Stimulated activated CD8-positive, alpha-beta memory T cell treated with anti-CD3 and anti-CD28 coated beads, Interleukin-7, amount 100 ng/mL, for 1 hour (primary cell): ENCODE measurements at regions not wholly inside any gene's neighbourhood (a gene's known extent, or its start where the extent isn't known, plus 50 kb on each side); places are given as distances from the start of the nearest gene placed in this dataset.

ENCODE experiments used
- DNase-seq, 2 donors: peaks; one replicate each; pipeline ENCODE4 v3.0.0-alpha.2; 2020; ENCODE audit warnings: low read depth in 2 of 2

GRCh38 chr2:41878716-41879234 lies 169.0 kb upstream of the PKDCC start:
- no peak for DNase-seq

DNA sequence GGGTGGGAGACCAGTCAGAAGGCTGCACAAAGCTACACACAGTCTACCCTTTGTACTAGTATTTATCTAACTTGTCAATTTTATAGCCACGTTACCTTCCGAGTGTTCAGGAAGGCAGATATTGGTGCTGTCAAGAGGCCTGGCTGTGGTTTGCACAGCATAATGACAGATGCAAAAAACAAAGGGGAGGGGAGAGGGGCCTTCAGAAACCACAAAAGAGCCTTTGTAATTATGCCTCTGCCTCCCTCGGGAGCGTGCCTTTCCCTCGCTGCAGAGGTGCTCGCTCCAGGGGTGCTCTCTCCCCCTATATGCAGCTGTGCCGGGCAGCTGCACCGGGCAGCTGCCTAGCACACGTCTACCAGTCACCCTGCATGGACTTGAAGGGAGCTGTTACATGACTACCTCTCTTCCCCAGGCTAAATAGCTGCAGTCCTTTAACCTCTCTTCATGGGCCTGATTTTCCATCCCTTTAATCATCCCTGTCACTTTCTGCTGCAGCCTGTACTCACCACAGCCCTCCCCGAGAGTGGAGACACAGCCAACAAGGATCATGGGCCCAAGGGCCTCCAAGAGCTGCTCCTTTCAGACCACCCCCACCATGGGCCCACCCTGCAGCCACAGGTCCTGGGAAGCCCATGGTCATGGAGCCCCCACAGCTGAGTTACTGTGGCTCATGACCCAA lies 168.4 kb upstream of the PKDCC start:
- no peak for DNase-seq

DNA sequence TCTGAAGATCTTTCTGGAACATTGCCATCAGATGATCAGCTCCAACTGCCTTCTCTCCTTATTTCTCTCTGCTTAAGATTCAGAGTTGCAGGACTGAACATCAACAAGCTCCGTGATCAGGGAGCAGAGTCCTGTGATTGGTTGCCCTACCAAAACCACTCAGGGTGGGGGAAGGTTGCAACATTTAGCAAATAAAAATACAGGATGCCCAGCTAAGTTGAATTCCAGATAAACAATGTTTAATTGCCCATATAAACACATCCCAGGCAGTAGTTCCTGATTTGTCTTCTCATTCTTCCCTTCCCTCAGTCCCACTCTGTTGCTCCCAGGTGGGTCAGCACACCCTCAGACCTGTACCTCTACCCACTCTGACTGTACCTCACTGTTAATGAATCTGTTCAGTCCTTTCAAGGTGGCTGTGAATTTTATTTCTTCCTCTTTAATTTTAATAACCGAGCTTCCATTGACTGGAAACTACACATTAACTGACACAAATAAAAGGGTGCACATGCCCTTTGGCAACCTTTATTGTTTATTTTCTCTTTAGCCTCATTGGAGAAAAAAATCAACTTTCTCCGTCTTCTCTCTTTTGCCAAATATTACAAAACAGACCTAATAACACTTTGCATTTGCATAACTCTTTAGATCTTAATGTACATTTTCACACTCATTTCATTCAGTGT lies 167.1 kb upstream of the PKDCC start:
- DNase-seq, result no peak

- no peak for DNase-seq
These were observed 166.6 kb upstream of the PKDCC start for GRCh38 chr2:41881249-41881648.

DNA sequence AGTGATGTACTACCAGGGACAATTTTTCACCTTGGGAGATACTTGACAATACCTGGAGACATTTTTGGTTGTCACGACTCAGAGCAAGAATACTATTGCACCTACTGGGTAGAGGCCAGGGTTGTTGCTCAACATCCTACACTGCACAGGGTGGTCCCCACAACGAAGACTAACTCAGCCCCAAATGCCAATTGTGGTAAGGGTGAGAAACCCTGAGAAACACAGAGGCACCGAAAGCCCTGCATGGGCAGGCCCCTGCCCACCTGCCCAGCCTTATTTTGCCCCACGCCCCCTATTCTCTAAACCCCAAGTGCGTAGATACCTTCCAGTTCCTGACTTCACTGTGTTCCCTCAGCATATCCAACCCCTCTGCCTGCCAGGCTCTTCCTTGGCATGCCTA lies 163.1 kb upstream of the PKDCC start:
- no peak for DNase-seq

GRCh38 chr2:41886145-41886664 lies 161.6 kb upstream of the PKDCC start:
- no peak for DNase-seq

DNA sequence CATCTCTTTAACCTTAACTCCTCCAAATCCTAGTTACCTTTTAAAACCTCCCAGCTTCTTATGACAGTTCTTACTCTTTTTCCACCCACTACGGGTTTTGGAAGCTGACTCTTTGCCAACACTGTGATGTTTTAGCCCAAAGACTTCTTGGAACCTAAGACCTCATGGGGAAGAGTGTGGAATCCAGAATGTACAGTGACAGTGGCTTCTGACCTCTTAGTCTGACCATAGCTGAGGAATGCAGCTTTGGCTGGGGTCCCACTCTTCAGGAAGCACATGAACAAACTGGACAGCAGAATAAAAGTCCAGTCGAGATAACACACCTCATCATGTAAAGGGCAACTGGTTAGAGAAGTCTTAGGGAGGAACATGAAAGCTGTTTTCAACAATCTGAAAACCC lies 161.1 kb upstream of the PKDCC start:
- no peak for DNase-seq

- no peak for DNase-seq
These were observed 157.5 kb upstream of the PKDCC start for GRCh38 chr2:41890341-41890740.

- DNase-seq, result no peak
These were observed 155.3 kb upstream of the PKDCC start for GRCh38 chr2:41892476-41892875.

GRCh38 chr2:41894563-41895333 lies 153.1 kb upstream of the PKDCC start:
- no peak for DNase-seq

DNA sequence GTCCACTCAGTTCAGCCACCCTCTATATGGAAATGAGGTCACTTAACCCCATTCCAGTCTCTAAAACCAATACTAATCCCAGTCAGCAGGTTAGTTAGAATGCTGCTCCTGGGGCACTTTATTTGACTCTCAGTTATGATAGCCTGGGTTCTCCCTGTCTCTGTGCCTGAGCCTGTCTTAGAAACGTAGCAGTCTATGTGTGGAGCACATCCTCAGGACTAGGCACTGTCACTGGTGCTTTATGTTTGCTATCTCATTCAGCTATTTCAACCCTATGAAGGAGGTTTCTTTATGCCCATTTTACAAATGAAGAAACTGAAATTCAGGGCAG lies 152.5 kb upstream of the PKDCC start:
- DNase-seq, result no peak

- no peak for DNase-seq
These were observed 151.5 kb upstream of the PKDCC start for GRCh38 chr2:41896186-41896846.

- no peak for DNase-seq
These were observed 148.6 kb upstream of the PKDCC start for GRCh38 chr2:41899189-41899588.

- no peak for DNase-seq
These were observed 147.7 kb upstream of the PKDCC start for GRCh38 chr2:41900101-41900577.

DNA sequence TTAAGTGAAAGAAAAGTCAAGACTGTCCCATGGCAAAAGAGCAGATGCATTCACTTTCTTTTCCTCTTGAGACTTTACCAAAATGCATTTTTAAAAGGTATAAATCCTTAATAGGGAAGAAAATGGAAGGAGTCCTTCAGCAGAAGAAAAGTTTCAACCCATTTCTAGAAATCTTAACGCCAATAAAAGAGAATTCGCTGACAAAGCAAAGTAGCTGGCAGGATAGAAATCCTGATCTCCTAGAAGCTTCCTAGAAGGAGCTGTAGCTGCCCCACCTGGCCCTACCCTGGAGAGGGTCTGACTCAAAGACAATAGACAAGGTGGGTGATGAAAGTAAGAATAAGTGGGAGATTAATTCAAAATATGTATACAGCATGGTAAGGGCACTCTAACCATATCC lies 144.9 kb upstream of the PKDCC start:
- DNase-seq, result no peak

- no peak for DNase-seq
These were observed 144.2 kb upstream of the PKDCC start for GRCh38 chr2:41903474-41904135.

GRCh38 chr2:41904459-41904858 lies 143.4 kb upstream of the PKDCC start:
- DNase-seq, result no peak

- no peak for DNase-seq
These were observed 142.1 kb upstream of the PKDCC start for GRCh38 chr2:41905597-41906337.

DNA sequence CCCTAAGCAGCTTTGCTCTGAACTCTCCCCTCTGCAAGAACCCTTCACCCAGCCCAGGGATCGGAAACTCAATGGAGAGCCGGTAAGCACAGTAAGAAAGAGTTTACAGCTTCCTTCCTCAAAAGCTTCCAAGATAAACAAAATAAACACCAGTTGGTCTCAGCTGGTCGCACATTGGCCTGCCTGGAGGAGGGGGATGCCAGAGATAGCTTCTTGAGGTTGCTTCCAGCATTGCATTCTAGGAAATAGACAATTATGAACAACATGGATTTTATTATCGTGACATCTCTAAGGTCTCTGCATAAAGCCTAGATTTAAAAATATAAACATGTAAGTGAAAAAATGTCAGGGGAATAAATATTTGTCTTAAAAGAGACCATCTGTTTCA lies 141.5 kb upstream of the PKDCC start:
- no peak for DNase-seq

DNA sequence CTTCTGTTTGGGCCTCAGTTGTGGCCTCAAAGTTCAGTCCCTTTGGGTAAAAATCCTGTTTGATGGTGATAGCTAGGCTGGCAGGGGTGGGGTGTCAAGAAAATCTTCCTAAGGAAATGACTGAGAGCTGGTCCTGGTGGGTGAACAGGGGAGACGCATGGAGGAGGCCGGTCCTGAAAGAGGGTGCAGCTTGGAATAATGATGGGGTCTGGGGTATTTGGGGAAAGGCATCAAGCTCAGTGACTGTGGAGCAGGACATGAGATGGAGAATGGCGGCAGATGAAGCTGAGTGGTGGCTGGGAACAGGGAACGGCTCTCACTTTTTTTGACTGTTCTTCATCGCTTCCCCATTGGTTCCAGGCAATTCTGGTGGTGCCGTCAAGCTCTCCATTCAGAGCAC lies 140.7 kb upstream of the PKDCC start:
- no peak for DNase-seq

DNA sequence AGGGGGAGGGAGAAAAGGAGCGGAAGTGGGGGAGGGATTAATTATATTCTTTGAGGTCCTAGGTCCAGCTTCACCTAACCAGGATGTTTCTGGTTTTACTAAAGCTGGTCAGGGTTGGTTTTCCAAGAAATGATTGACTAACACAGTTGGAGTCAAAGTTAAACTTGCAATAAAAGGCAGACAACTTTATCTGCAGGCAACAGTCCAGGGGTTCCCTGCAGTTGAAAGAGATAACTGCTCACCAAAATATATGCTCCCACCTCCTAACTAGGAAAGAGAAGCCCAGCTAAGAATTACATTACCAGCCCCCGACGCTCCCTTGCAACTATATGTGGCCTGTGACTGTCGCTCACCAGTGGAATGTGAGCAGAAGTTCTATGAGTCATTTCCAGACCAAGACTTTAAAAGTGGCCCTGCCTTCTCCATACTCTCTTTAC lies 140.0 kb upstream of the PKDCC start:
- DNase-seq, result no peak
